ENCODE measurements at regions not wholly inside any gene's neighbourhood (a gene's known extent, or its start where the extent isn't known, plus 50 kb on each side); places are given as distances from the start of the nearest gene placed in this dataset.

- Mint-ChIP-seq H3K4me1 (ENCODE audit: low read depth) (no peaks in the 10 kb centered on the region), H3K4me3 (no peak overlapping the region), H3K36me3 (ENCODE audit: low read depth) (no peaks in the 10 kb centered on the region), H3K9me3 (no peaks in the 10 kb centered on the region), H3K27ac (no peak overlapping the region), H3K27me3 (ENCODE audit: low read depth) (peaks cover 4% of the 10 kb centered on the region)
Measured at GRCh38 chr18:47611649-47612048, 318.8 kb downstream of the SMAD2 start.

DNA sequence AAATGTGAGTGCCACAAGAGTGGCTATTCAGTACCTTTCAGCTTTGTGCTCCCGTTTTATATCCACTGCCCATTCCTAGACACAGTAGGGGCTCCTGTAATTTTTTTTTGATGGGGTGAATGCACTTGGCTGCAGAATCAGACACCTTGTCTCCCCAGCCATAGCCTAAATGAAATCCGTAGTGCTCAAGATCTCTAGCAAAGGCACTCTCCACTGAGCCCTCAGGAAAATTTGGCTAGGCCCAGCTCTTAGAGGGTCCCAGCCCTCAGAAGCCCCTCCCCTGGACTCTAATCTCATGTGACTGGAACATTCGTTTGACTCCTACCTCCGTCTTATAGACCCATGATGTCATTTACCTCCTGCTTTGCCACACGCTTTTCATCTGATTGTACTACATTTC is 323.9 kb downstream of the SMAD2 start:
- Mint-ChIP-seq H3K4me1 (ENCODE audit: low read depth) (no peaks in the 10 kb centered on the region), H3K9me3 (no peaks in the 10 kb centered on the region), H3K36me3 (ENCODE audit: low read depth) (no peaks in the 10 kb centered on the region), H3K4me3 (no peak overlapping the region), H3K27me3 (ENCODE audit: low read depth) (peaks cover 4% of the 10 kb centered on the region), H3K27ac (no peak overlapping the region)

DNA sequence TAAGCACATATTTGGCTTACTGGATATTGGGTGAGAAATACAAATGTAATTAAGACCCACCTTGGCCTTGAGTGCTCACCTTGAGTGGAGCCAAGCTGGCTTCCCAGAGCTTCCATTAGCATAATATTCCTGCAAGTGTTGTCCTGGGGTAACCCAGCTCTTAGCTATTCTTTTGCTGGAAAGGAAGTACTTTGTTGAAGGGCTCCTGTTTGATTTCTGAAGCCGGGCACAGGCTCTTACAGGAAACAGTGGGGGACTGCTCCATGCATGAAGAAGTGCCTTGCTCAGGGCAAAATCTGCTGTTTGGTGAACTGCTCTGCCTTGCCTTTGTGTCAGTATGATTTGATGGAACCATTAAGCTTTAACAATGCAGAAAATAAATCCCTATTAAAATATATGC is 325.4 kb downstream of the SMAD2 start:
- H3K36me3 Mint-ChIP-seq (ENCODE audit: low read depth): no peaks in the 10 kb centered on the region
- H3K27me3 Mint-ChIP-seq (ENCODE audit: low read depth): no peaks in the 10 kb centered on the region
- no peaks in the 10 kb centered on the region for H3K9me3 Mint-ChIP-seq
- no peak overlapping the region for H3K27ac Mint-ChIP-seq
- H3K4me1 Mint-ChIP-seq (ENCODE audit: low read depth): no peaks in the 10 kb centered on the region
- no peak overlapping the region for H3K4me3 Mint-ChIP-seq

DNA sequence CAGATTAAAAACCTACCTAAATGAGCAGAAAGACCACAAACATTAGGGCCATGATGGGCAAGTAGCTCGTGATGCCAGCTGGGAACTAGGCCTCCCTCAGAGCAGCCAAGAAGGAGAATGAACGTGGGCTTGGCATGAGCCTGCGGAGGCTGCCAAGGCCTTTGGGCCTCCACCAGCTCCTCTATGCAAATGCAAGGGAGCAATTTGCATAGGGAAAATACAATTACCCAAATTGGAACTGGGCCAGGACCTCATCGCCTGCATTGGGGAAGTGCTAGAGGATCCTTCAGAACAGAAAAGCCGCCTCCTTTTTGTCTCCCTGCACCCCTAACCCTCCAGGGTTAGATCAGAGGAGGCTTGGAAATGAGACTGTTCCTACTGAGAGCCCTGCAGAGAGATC is 326.4 kb downstream of the SMAD2 start:
- H3K4me3 Mint-ChIP-seq: no peak overlapping the region
- H3K27ac Mint-ChIP-seq: no peak overlapping the region
- H3K4me1 Mint-ChIP-seq (ENCODE audit: low read depth): no peaks in the 10 kb centered on the region
- H3K36me3 Mint-ChIP-seq (ENCODE audit: low read depth): no peaks in the 10 kb centered on the region
- no peaks in the 10 kb centered on the region for H3K27me3 Mint-ChIP-seq (ENCODE audit: low read depth)
- no peaks in the 10 kb centered on the region for H3K9me3 Mint-ChIP-seq

GRCh38 chr18:47603158-47603557 is 327.3 kb downstream of the SMAD2 start:
- no peaks in the 10 kb centered on the region for H3K9me3 Mint-ChIP-seq
- no peak overlapping the region for H3K27ac Mint-ChIP-seq
- no peak overlapping the region for H3K4me3 Mint-ChIP-seq
- H3K36me3 Mint-ChIP-seq (ENCODE audit: low read depth): no peaks in the 10 kb centered on the region
- no peaks in the 10 kb centered on the region for H3K27me3 Mint-ChIP-seq (ENCODE audit: low read depth)
- H3K4me1 Mint-ChIP-seq (ENCODE audit: low read depth): no peaks in the 10 kb centered on the region

GRCh38 chr18:47602273-47602897 is 328.1 kb downstream of the SMAD2 start:
- Mint-ChIP-seq H3K36me3 (ENCODE audit: low read depth) (no peaks in the 10 kb centered on the region), H3K27me3 (ENCODE audit: low read depth) (no peaks in the 10 kb centered on the region)

GRCh38 chr18:47601581-47602272 is 328.7 kb downstream of the SMAD2 start:
- H3K4me3 Mint-ChIP-seq: no peak overlapping the region
- no peaks in the 10 kb centered on the region for H3K27me3 Mint-ChIP-seq (ENCODE audit: low read depth)
- no peak overlapping the region for H3K27ac Mint-ChIP-seq
- H3K9me3 Mint-ChIP-seq: no peaks in the 10 kb centered on the region
- no peaks in the 10 kb centered on the region for H3K36me3 Mint-ChIP-seq (ENCODE audit: low read depth)
- H3K4me1 Mint-ChIP-seq (ENCODE audit: low read depth): no peaks in the 10 kb centered on the region

More at GRCh38 chr18:47602273-47602897, 328.1 kb downstream of the SMAD2 start:
- H3K27ac Mint-ChIP-seq: no peak overlapping the region
- H3K4me1 Mint-ChIP-seq (ENCODE audit: low read depth): no peaks in the 10 kb centered on the region
- H3K9me3 Mint-ChIP-seq: no peaks in the 10 kb centered on the region
- no peak overlapping the region for H3K4me3 Mint-ChIP-seq

DNA sequence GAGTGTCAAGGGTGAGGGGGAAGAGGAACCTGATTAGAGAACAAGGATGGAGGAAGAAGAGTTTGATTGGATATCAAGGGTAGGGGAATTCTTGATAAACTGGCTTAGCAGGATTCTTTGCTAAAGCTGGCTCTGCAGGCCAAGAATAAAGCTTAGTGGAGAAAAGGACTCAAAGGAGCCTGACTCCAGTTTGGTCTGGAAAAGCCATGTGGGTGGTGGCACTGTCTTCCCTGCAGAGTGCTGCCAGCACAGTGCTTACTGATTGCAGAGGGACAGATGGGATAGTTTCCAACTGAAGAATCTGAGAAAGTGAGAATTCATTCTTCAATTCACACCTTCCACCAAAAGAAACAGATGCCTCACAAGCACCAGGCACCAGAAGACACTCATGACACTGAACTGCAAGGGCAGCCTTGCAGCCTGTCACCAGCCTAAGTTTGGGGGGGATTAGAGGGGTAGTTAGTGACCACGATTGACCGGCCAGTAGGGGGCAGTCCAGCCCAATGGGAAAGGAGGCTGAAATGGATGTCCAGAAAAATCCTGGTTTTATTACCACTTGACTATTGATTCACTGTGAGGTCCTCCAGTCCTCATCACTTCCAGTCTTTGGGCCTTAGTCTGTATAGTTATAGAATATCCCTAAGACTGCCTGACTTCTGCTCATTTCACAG is 334.5 kb downstream of the SMAD2 start:
- H3K4me3 Mint-ChIP-seq: no peak overlapping the region
- H3K36me3 Mint-ChIP-seq (ENCODE audit: low read depth): no peaks in the 10 kb centered on the region
- H3K27ac Mint-ChIP-seq: no peak overlapping the region
- H3K4me1 Mint-ChIP-seq (ENCODE audit: low read depth): no peaks in the 10 kb centered on the region
- H3K9me3 Mint-ChIP-seq: no peaks in the 10 kb centered on the region
- H3K27me3 Mint-ChIP-seq (ENCODE audit: low read depth): peaks cover 17% of the 10 kb centered on the region

GRCh38 chr18:47594621-47595086 is 335.8 kb downstream of the SMAD2 start:
- H3K4me1 Mint-ChIP-seq (ENCODE audit: low read depth): no peaks in the 10 kb centered on the region
- H3K36me3 Mint-ChIP-seq (ENCODE audit: low read depth): no peaks in the 10 kb centered on the region
- no peaks in the 10 kb centered on the region for H3K9me3 Mint-ChIP-seq
- H3K27ac Mint-ChIP-seq: no peak overlapping the region
- no peak overlapping the region for H3K4me3 Mint-ChIP-seq
- peaks cover 17% of the 10 kb centered on the region for H3K27me3 Mint-ChIP-seq (ENCODE audit: low read depth)

DNA sequence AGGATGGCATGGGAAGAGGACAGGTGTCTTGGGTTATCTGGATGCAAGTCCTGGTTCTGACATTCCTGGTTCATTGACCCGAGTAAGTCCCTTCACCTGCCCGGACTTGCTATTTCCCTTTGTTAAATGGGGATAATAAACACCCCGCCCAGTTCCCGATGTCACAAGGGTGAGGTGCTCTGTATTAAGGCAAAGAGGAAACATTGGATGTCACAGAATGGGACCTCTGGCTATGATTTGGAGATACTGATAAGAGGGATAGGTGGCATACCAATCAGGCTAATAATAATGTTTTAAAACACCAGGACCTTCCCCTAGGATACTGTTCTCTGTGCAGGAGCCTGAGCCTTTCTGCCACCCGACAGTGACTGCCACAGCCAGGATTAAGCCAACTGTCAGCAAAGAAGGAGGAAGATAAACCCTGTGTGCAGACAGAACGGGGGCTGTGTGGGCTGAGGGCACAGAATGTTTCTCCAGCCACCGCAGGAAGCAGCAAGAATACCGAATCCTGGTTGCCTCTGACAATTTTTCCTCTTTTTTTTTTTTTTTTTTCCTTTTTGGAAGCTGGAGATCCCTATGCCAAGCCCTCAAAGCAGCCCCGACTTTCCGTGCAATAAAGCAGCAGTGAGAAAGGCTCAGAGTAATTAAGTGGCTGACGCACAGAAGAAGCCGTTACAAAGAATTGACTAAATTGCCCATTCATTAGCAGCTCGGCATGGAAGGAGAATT is 336.6 kb downstream of the SMAD2 start:
- Mint-ChIP-seq H3K27ac (no peak overlapping the region), H3K36me3 (ENCODE audit: low read depth) (no peaks in the 10 kb centered on the region), H3K9me3 (no peaks in the 10 kb centered on the region), H3K27me3 (ENCODE audit: low read depth) (peaks cover 17% of the 10 kb centered on the region), H3K4me3 (no peak overlapping the region), H3K4me1 (ENCODE audit: low read depth) (no peaks in the 10 kb centered on the region)

- H3K4me3 Mint-ChIP-seq: no peak overlapping the region
- no peaks in the 10 kb centered on the region for H3K9me3 Mint-ChIP-seq
- no peak overlapping the region for H3K27ac Mint-ChIP-seq
- no peaks in the 10 kb centered on the region for H3K4me1 Mint-ChIP-seq (ENCODE audit: low read depth)
- no peaks in the 10 kb centered on the region for H3K36me3 Mint-ChIP-seq (ENCODE audit: low read depth)
- peaks cover 17% of the 10 kb centered on the region for H3K27me3 Mint-ChIP-seq (ENCODE audit: low read depth)
Measured at GRCh38 chr18:47591429-47591828, 339.0 kb downstream of the SMAD2 start.

- no peaks in the 10 kb centered on the region for H3K9me3 Mint-ChIP-seq
- H3K27me3 Mint-ChIP-seq (ENCODE audit: low read depth): peaks cover 4% of the 10 kb centered on the region
- H3K4me1 Mint-ChIP-seq (ENCODE audit: low read depth): no peaks in the 10 kb centered on the region
- no peaks in the 10 kb centered on the region for H3K36me3 Mint-ChIP-seq (ENCODE audit: low read depth)
- no peak overlapping the region for H3K4me3 Mint-ChIP-seq
- no peak overlapping the region for H3K27ac Mint-ChIP-seq
Measured at GRCh38 chr18:47587587-47587986, 336.1 kb upstream of the SKOR2 start.

GRCh38 chr18:47586418-47587070 is 335.1 kb upstream of the SKOR2 start:
- Mint-ChIP-seq H3K9me3 (no peaks in the 10 kb centered on the region), H3K27ac (no peak overlapping the region), H3K27me3 (ENCODE audit: low read depth) (no peaks in the 10 kb centered on the region), H3K4me1 (ENCODE audit: low read depth) (no peaks in the 10 kb centered on the region), H3K36me3 (ENCODE audit: low read depth) (no peaks in the 10 kb centered on the region), H3K4me3 (no peak overlapping the region)

DNA sequence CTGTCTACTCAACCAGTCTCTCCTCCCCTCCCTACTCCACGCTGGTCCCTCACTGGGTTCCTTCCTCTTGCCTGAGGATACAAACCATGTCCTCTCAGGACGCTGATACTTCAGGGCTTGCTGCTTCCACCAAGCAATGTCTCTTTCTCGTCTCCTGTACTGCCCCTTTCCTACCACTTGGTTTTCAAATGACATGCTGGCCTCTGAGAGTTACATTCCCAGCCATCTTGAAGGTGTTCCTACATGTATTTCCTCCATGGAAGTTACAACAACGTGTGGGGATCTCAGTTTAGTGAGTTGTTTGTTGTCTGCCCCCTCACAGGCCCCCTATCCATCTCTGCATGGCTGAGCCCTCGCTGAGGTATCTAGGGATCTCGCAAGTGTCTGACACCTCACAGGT is 334.5 kb upstream of the SKOR2 start:
- H3K9me3 Mint-ChIP-seq: no peaks in the 10 kb centered on the region
- H3K4me3 Mint-ChIP-seq: no peak overlapping the region
- no peak overlapping the region for H3K27ac Mint-ChIP-seq
- no peaks in the 10 kb centered on the region for H3K36me3 Mint-ChIP-seq (ENCODE audit: low read depth)
- no peaks in the 10 kb centered on the region for H3K4me1 Mint-ChIP-seq (ENCODE audit: low read depth)
- no peaks in the 10 kb centered on the region for H3K27me3 Mint-ChIP-seq (ENCODE audit: low read depth)

Data from T-helper 1 cell treated with Interleukin-12 subunit alpha and Interleukin-12 subunit beta and Interleukin-4 antibody, amounts not matched to agents 30 μg/mL and 1 μg/mL, for 36 hours (primary cell).